ENCODE measurements at regions not wholly inside any gene's neighbourhood (a gene's known extent, or its start where the extent isn't known, plus 50 kb on each side); places are given as distances from the start of the nearest gene placed in this dataset.

- DNase-seq (ENCODE audit: low spot score): no peak
Observed at GRCh38 chr3:69568951-69569350, 170.3 kb upstream of the MITF start.

- no peak for DNase-seq (ENCODE audit: low spot score)
Observed at GRCh38 chr3:69568458-69568857, 170.8 kb upstream of the MITF start.

DNA sequence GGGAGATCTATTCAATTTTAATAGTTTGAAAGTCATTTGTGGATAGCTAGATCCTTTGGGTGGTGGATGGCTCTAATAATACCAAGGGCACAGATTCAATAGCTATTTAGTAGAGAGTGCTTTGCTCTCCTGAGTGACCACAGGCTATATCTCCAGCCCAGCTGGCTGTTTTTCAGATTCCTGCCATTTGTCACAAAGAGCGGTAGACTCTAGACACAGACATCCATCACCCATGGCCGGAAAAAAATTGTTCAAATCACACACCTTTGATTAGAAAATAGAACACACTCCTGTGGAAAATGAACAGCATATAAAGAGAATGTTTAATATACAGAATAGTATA is 171.6 kb upstream of the MITF start:
- DNase-seq (ENCODE audit: low spot score): no peak

GRCh38 chr3:69567023-69567709 is 172.1 kb upstream of the MITF start:
- DNase-seq (ENCODE audit: low spot score): no peak

GRCh38 chr3:69566275-69566674 is 173.0 kb upstream of the MITF start:
- no peak for DNase-seq (ENCODE audit: low spot score)

DNA sequence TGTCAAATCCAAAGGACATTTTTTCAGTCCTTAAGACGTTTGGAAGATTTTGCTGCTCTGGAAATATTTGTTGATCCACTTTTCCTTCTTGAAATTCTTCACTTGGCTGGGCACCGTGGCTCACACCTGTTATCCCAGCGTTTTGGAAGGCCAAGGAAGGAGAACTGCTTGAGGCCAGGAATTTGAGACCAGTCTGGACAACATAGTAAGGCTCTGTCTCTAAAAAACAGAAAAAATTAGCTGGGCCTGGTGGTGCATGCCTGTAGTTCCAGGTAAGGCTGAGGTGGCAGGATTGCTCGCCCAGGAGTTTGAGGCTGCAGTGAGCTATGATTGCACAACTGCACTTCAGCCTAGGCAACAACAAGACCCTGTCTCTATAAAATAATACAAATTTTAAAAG is 173.9 kb upstream of the MITF start:
- no peak for DNase-seq (ENCODE audit: low spot score)

GRCh38 chr3:69563981-69564380 is 175.3 kb upstream of the MITF start:
- no peak for DNase-seq (ENCODE audit: low spot score)

GRCh38 chr3:69563151-69563550 is 176.1 kb upstream of the MITF start:
- no peak for DNase-seq (ENCODE audit: low spot score)

DNA sequence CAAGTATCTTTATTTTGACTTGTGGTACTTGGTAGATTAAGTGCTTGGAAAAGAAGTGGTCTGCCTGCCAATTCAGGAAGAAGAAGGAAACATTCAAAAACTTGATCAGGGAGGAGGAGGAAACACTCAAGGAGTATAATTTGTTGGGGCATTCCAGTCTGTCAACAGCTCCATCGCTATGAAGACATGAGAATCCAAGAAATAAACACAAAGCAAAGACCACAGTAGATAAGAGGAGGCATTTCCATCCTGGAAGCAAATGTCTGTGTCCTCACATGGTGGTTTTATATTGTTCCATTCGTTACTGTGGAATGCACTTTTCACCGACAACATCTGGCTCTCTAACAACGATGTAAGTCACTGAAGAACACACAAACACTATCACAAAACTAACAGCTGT is 176.1 kb upstream of the FRMD4B start:
- no peak for DNase-seq (ENCODE audit: low spot score)

DNA sequence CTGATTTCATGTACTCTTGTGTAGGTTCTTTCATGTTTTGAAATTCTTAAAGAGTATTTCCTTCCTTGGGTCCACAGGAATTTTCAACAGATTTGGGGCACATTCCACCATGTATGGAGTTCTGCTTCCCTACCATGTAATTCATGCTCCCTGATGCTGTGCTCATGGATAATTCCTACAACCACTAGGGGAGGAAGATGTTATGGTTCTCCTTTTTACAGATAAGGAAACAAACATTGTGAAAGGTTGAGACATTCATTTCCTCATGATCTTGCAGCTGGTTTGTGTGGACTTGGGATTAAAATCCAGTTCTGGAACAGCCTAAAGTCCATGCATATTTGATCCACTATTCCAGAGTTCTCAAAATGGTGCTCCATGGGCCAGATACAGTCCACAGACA is 174.9 kb upstream of the FRMD4B start:
- no peak for DNase-seq (ENCODE audit: low spot score)

DNA sequence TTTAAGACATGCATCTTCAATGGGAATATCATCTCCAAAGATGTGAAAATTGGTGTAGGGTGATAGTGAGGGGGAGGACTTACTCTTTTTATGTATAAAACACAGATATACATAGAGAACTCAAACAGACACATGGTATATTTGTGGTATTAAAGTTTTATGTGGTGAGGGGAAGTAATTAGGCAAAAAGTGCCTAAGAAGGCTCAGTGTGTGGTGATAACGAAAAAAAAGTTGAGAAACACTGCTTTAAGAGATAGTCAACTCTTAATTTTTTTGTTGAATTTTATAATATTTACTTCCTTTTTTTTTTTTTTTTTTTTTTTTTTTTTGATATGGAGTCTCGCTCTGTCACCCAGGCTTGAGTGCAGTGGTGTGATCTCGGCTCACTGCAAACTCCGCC is 174.2 kb upstream of the FRMD4B start:
- DNase-seq (ENCODE audit: low spot score): no peak

GRCh38 chr3:69558912-69559311 is 173.0 kb upstream of the FRMD4B start:
- DNase-seq (ENCODE audit: low spot score): no peak

DNA sequence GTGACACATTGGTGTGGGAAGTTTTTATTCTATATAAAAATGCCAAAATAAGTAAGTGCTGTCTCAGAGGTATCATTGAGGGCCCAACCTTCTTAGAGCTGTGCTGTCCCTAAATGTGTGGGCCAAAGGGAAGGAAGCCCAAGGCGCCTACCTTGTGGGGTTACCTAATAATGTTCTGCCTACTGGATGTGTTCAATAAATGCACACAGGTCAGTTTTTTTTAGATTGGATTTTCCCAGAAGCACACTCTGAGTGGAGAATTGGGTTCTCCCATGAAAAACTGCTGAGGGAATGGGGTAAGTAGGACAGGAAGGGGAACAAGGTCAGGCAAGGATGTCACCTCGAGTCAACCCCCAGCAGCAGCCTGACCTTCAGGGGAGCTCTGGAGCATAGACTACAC is 168.7 kb upstream of the FRMD4B start:
- DNase-seq (ENCODE audit: low spot score): no peak

DNA sequence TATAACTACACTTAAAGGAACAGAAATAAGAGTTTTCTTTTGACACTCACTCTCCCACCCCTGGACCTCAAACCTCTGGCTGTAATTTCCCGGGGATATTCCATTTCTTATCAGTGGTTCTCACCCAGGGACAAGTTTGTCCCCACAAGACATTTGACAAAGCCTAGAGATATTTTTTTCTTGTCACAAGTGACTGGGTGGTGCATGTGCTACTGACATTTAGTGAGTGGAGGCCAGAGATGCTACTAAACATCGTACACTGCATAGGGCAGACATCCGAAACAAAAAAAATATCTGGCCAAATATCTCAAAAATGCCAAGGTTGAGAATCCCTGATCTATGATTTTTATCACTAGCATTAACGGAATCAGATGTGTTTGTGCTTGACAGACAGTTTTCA is 168.0 kb upstream of the FRMD4B start:
- no peak for DNase-seq (ENCODE audit: low spot score)

DNA sequence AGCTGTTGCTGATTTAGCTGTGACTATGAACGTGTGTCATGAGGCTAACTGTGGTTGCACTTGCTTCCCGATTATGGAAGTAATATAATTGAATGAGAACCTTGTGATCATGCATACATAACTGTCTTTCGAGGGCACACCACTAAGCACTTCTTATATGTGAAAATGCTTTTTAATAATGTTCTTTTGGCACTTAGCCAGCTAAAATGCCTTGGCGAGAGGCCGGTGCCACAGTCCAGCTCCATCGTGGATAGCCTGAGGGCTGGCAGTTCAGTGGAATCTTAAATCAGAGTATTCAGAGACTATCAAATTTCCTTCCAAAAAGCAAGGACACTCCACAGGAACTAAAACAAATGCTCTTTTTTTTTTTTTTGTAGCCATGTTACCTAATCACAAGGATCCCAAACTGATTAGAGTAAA is 161.6 kb upstream of the FRMD4B start:
- DNase-seq (ENCODE audit: low spot score): no peak

DNA sequence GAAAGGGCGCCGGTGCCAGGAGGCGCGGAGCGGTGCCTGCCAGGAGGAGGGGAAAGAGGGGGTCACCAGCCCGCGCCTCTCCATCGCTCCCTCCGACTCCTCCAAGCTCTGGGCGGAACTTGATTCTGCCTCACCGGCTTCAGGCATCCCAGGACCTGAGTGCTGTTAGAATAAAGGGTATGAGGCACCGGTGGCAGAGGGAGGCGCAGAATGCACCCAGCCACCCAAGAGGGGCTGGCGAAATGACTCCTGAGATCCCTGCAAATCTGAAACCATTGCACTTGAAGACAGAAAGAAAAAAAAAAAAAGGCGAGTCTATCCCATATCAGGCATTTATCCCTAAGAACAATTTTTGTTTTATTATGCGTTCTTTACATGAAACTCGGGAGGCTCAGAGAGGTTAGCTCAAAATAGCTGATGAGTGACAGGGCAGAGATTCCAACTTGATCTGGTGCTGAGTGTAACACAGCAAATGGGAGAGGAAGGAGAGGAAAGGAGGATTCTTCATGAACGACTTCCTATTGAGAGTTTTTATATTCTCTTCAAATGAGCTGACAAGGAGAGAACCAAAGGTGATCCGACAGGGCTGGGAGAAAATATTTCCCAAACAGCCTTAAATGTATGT is 157.0 kb upstream of the FRMD4B start:
- DNase-seq (ENCODE audit: low spot score): no peak

- peak; percentile 78 for DNase-seq (ENCODE audit: low spot score)
Observed at GRCh38 chr3:69542089-69542804, 156.4 kb upstream of the FRMD4B start.

- DNase-seq (ENCODE audit: low spot score): no peak
Observed at GRCh38 chr3:69541711-69542088, 155.8 kb upstream of the FRMD4B start.

DNA sequence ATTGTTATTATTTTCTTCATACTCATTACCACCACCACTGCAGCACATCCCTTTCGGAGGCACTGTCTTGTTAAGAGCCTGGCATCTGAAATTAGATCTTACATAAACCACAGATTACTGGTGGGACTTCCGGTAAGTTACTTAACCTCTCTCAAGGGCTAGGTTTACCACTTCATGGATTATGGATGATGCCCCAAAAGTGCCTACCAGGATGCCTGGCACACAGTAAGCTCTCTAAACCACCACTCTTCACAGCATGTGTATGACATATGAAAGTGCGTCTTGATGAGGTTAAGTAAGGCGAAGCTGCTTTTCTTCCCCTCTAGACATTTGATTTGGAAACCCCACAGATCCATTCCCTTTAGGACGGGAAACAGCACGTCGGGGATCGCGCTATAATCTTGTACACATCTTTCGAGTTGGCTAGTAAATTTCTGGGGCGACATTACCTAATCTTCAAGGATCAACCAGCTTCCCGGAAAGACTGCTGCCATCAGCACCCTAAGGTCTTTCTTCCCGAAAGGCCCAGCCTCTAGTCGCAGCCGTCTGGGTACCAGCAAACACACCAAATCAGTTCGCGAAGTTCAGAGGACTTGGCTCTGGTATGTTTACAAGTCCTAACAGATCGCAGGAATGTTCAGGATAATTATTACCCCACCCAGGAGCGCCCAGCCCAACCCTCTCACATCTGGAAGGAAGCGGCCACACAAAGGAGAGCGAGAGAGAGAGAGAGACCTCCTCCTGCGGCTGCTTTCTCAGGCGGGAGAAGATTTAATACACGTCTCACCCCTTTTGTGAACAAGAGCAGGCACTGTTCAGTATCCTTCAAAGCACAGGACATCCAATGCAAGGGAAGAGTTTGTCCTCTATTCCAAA is 155.1 kb upstream of the FRMD4B start:
- DNase-seq (ENCODE audit: low spot score): peak; percentile 16

DNA sequence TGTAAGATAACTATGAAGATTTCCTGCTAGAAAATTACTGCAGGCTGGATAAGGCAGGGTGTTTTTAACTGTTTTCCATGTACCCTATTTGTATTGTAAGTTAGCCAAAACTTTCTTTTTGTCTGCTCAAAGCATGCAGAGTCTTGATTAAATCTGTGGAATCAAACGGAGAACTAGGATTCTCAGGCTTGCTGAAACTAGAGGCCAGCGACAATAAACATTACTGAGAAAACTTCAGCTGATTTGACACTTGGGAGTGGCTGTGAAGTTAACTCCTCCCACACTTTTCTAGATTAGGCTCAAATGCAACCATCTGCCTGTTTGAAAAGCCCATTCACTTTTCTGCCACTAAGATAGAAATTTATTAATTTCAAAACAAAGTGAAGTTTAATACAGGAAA is 153.2 kb upstream of the FRMD4B start:
- no peak for DNase-seq (ENCODE audit: low spot score)

DNA sequence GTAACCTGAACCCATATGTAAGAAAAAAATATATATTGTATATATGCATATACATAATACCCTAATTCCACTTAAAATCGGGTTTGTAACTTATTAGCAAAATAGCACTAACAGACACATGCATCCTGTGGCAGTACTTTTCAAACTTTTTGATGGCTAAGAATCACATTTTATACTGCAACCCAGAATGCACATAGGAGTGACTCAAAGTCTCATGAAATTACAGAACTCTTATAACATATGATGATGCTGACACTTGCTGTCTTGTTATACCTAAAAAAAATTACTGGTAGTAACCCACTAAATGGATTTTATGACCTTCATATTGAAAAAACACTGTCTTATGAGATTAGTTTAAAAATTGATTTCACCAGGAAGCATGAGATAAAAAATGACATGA is 152.4 kb upstream of the FRMD4B start:
- no peak for DNase-seq (ENCODE audit: low spot score)

DNA sequence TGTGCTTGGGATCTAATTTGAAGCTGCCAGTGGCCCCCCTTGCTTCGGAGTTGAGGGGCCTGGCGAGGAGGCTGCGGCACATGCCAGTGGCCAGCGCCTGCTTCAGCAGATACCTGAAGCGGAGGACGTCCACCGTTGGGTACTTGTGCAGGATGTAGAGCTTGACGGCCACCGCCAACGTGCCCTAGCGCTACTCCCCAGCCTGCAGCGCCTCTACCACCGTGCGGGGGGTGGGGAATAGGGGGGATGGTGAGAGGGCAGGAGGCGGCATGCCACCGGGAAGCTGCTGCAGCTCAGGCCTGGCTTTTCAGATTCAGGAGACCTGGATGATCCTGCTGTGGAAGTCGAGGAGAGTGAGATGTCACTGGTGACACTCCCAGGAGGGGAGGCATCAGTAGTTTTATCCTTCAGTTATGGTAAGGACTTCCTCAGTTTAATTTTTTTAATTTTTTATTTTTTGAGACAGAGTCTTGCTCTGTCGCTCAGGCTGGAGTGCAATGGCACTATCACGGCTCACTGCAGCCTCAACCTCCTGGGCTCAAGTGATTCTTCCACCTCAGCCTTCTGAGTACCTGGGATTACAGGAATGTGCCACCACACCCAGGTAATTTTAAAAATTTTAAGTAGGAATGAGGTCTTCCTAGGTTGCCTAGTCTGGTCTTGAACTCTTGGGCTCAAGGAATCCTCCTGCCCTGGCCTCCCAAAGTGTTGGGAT is 150.6 kb upstream of the FRMD4B start:
- no peak for DNase-seq (ENCODE audit: low spot score)

Measured in iPS-NIHi11 (cell line).